Mucosa of descending colon (tissue), 3 donors: ENCODE measurements at regions not wholly inside any gene's neighbourhood (a gene's known extent, or its start where the extent isn't known, plus 50 kb on each side); places are given as distances from the start of the nearest gene placed in this dataset.

ENCODE experiments used
- ATAC-seq: fragments of 200-7000 bp; cut with Tn5 transposase; one replicate; pipeline ENCODE4 v1.9.1; 2020; ENCODE audit warnings: mild to moderate bottlenecking, moderate library complexity
- DNase-seq, 3 donors: peaks; one replicate each; pipeline ENCODE4 v3.0.0-alpha.2; 2020
- H3K36me3 ChIP-seq: fragments of 200-600 bp; one replicate; pipeline ENCODE4 v1.8.0; 2021; ENCODE audit warnings: low read depth, mild to moderate bottlenecking
- H3K4me1 ChIP-seq: fragments of 200-600 bp; one replicate; pipeline ENCODE4 v1.8.0; 2021; ENCODE audit warnings: low read depth, mild to moderate bottlenecking
- H3K4me3 ChIP-seq: fragments of 200-600 bp; one replicate; pipeline ENCODE4 v1.8.0; 2021; ENCODE audit warnings: mild to moderate bottlenecking
- H3K9me3 ChIP-seq: fragments of 200-600 bp; one replicate; pipeline ENCODE4 v1.8.0; 2021; ENCODE audit warnings: mild to moderate bottlenecking
- CTCF ChIP-seq: fragments of 200-600 bp; IDR thresholded peaks from one replicate; pipeline ENCODE4 v1.8.0; 2022; ENCODE audit warnings: antibody characterized with exemption, mild to moderate bottlenecking
- intact Hi-C, 2 donors: fragments of 100-400 bp; cut with DNase I in 1 of 2; cut with micrococcal nuclease in 1 of 2; formaldehyde crosslinking; loops; one replicate each; pipeline versions ENCODE4 v1.11.0 to v1.11.1; 2022; cut with DNase I, micrococcal nuclease
- donor health status: DM: no; HTN: no; CAD: no; lungs with moderate emphysema.
- donor health status: DM: no; HTN: no; CAD: no.
- donor health status: DM: no; HTN: yes; CAD: no.

DNA sequence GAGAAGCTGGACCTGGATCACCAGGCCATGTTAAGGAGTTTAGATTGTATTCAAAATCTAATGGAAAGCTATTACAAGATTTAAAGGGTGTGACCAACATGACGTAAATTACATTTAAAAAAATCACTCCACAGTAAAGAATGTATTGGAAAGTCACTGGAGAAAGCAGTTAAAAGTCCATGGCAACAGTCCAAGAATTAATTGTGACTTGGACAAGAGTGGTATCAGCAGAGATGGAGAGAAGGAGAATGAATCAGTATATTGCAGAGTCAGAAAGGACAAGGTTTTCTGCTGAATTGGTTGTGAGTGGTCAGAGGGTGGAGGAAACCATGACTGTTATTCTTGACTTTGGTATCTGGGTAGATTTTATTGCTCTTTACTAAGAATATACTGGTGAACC lies 535.1 kb upstream of the SLITRK1 start:
- intact Hi-C loops, result no loop called here
- no peak for DNase-seq
- Histone ChIP-seq H3K4me1 (no peaks in the 10 kb centered on the region), H3K36me3 (no peaks in the 10 kb centered on the region), H3K9me3 (peaks cover 39% of the 10 kb centered on the region), H3K4me3 (no peak overlapping the region)
- ATAC-seq, result no peak
- TF ChIP-seq CTCF, result no peak

DNA sequence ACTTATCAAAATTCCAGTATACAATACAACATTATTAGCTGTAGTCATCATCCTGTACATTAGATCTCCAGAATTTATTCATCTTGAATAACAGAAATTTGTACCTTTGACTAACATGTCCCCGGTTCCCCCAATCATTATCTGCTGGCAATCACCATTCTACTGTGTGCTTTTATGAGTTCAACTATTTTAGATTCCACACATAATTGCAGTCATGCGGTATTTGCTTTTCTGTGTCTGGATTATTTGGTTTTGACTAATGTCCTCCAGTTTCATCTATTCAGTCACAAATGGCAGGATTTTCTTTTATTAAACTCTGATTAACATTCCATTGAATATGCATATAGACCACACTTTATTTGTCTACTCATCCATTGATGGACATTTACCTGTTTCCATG lies 530.7 kb upstream of the SLITRK1 start:
- ATAC-seq (no peak), DNase-seq (no peak)
- H3K4me1 ChIP-seq, result no peaks in the 10 kb centered on the region
- no peaks in the 10 kb centered on the region for H3K36me3 ChIP-seq
- intact Hi-C loops, result no loop called here
- TF ChIP-seq CTCF, result no peak
- H3K9me3 ChIP-seq, result peaks cover 33% of the 10 kb centered on the region
- H3K4me3 ChIP-seq, result no peak overlapping the region

GRCh38 chr13:84405286-84405685 lies 523.0 kb upstream of the SLITRK1 start:
- H3K4me1 ChIP-seq, result no peaks in the 10 kb centered on the region
- DNase-seq, result no peak
- intact Hi-C loops, result no loop called here
- no peaks in the 10 kb centered on the region for H3K36me3 ChIP-seq
- H3K9me3 ChIP-seq, result peaks cover 24% of the 10 kb centered on the region
- TF ChIP-seq CTCF, result no peak
- ATAC-seq, result no peak
- H3K4me3 ChIP-seq, result no peak overlapping the region

- Histone ChIP-seq H3K4me3 (no peak overlapping the region), H3K9me3 (peaks cover 34% of the 10 kb centered on the region), H3K4me1 (no peaks in the 10 kb centered on the region), H3K36me3 (no peaks in the 10 kb centered on the region)
- intact Hi-C loops, result no loop called here
- DNase-seq (no peak), ATAC-seq (no peak)
- TF ChIP-seq CTCF, result no peak
These were observed 518.4 kb upstream of the SLITRK1 start for GRCh38 chr13:84400706-84401105.

GRCh38 chr13:84399320-84400085 lies 517.2 kb upstream of the SLITRK1 start:
- TF ChIP-seq CTCF, result no peak
- ATAC-seq, result no peak
- Histone ChIP-seq H3K4me3 (no peak overlapping the region), H3K9me3 (peaks cover 31% of the 10 kb centered on the region), H3K36me3 (no peaks in the 10 kb centered on the region), H3K4me1 (no peaks in the 10 kb centered on the region)
- intact Hi-C loops, result no loop called here
- no peak for DNase-seq
